ENCODE measurements at regions not wholly inside any gene's neighbourhood (a gene's known extent, or its start where the extent isn't known, plus 50 kb on each side); places are given as distances from the start of the nearest gene placed in this dataset.
"Not testable (repeated sequence)": the region's sequence is repeated elsewhere in the genome, so short reads cannot be mapped to it uniquely, and the experiment has no call there.

DNA sequence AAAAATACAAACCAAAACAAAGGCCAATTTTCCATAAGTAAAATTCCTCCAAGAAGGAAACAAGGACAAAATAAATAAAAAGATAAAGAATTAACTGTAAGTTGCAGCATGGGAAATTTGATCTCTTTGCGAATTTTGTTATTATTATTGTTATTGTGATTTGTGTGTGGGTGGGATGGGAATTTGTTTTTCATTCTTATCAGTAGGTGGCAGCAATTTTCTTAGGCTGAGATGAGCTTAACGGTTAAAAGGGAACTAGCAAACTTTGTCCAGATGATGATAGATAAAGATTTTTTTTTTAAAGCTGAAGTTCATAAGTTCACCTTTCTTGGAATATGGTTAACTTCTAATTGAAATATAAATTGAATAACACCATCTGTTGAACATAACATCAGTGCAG, 83.2 kb upstream of the IL1RAPL2 start:
- Histone ChIP-seq H3K4me3 (no peak overlapping the region), H3K9me3 (no peaks in the 10 kb centered on the region), H3K27me3 (no peaks in the 10 kb centered on the region), H3K27ac (no peak overlapping the region), H3K36me3 (no peaks in the 10 kb centered on the region), H3K4me1 (ENCODE audit: insufficient read depth) (no peaks in the 10 kb centered on the region)
- DNase-seq = no peak
- intact Hi-C loops (cut with DNase I) = no loop called here
- WGBS, 3 donors = 5 to 14% (median 6%) methylated on average over 2 of the region's 2 CpGs
- TF ChIP-seq POLR2A (IDR thresholded peaks at IDR 0.05) (no peak), CTCF (IDR thresholded peaks at IDR 0.05) (no peak), EP300 (IDR thresholded peaks at IDR 0.05) (no peak)

DNA sequence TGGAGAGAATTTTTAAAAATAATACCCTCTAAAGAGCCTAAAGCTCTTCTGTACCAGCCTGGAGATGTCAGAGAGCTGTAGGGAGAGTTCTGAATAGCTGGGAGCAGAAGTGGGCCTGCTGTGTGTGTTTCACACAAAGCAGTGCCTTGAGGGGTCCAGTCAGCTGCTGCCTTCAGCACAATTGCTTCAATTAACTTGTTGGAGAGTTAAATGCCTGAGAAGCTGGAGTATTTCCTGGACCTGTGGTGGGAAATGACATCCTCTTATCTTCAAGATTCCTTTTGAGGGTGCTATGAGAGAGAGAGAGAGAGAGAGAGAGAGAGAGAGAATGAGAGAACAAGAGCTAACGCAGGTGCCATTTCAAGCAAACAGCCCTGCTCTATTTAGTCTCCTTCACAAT, 96.2 kb upstream of the IL1RAPL2 start:
- Histone ChIP-seq H3K36me3 (no peaks in the 10 kb centered on the region), H3K27me3 (no peaks in the 10 kb centered on the region), H3K4me1 (ENCODE audit: insufficient read depth) (no peaks in the 10 kb centered on the region), H3K4me3 (no peak overlapping the region), H3K9me3 (no peaks in the 10 kb centered on the region), H3K27ac (no peak overlapping the region)
- intact Hi-C loops (cut with DNase I) = no loop called here
- DNase-seq = no peak
- 0 to 36% (median 0%) methylated on average over 1 of the region's 1 CpG for WGBS, 3 donors
- TF ChIP-seq POLR2A (IDR thresholded peaks at IDR 0.05) (no peak), EP300 (IDR thresholded peaks at IDR 0.05) (no peak), CTCF (IDR thresholded peaks at IDR 0.05) (no peak)

GRCh38 chrX:104459796-104460195, 106.2 kb upstream of the IL1RAPL2 start:
- Histone ChIP-seq H3K4me1 (ENCODE audit: insufficient read depth) (no peaks in the 10 kb centered on the region), H3K27me3 (no peaks in the 10 kb centered on the region), H3K36me3 (no peaks in the 10 kb centered on the region), H3K9me3 (no peaks in the 10 kb centered on the region), H3K27ac (no peak overlapping the region), H3K4me3 (no peak overlapping the region)
- TF ChIP-seq POLR2A (IDR thresholded peaks at IDR 0.05) = no peak
- no peak for TF ChIP-seq CTCF (IDR thresholded peaks at IDR 0.05)
- no peak for TF ChIP-seq EP300 (IDR thresholded peaks at IDR 0.05)
- intact Hi-C loops (cut with DNase I) = no loop called here
- WGBS, 3 donors = 72 to 79% (median 77%) methylated on average over 4 of the region's 4 CpGs
- no peak for DNase-seq

DNA sequence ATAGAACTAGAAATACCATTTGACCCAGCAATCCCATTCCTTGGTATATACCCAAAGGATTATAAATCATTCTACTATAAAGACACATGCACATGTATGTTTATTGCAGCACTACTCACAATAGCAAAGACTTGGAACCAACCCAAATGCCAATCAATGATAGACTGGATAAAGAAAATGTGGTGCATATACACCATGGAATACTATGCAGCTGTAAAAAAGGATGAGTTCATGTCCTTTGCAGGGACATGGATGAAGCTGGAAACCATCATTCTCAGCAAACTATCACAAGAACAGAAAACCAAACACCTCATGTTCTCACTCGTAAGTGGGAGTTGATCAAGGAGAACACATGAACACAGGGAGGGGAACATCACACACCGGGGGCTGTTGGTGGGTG, 108.9 kb upstream of the IL1RAPL2 start:
- H3K4me1 ChIP-seq (ENCODE audit: insufficient read depth); H3K27me3 ChIP-seq; H3K4me3 ChIP-seq; H3K36me3 ChIP-seq; intact Hi-C loops (cut with DNase I); H3K9me3 ChIP-seq; H3K27ac ChIP-seq; DNase-seq: not testable (repeated sequence)
- WGBS, 3 donors = 78 to 89% (median 80%) methylated on average over 2 of the region's 2 CpGs

- intact Hi-C loops (cut with DNase I) = no loop called here
- H3K4me1 ChIP-seq (ENCODE audit: insufficient read depth) = no peaks in the 10 kb centered on the region
- 39 to 43% (median 39%) methylated on average over 1 of the region's 1 CpG for WGBS, 3 donors
- H3K36me3 ChIP-seq = no peaks in the 10 kb centered on the region
- no peak overlapping the region for H3K27ac ChIP-seq
- H3K4me3 ChIP-seq = no peak overlapping the region
- DNase-seq = no peak
- H3K9me3 ChIP-seq = no peaks in the 10 kb centered on the region
- no peaks in the 10 kb centered on the region for H3K27me3 ChIP-seq
- TF ChIP-seq EP300 (IDR thresholded peaks at IDR 0.05) (no peak), CTCF (IDR thresholded peaks at IDR 0.05) (no peak), POLR2A (IDR thresholded peaks at IDR 0.05) (no peak)
These were observed 115.7 kb upstream of the IL1RAPL2 start for GRCh38 chrX:104450316-104450715.

All from ovary (tissue), 7 donors.